Activated naive CD4-positive, alpha-beta T cell treated with anti-CD3 and anti-CD28 coated beads, Interleukin-2, amount 10 ng/mL, durations not matched to agents 7 days and 5 days (primary cell): ENCODE measurements at regions not wholly inside any gene's neighbourhood (a gene's known extent, or its start where the extent isn't known, plus 50 kb on each side); places are given as distances from the start of the nearest gene placed in this dataset.

Experiments used
- CTCF ChIA-PET: fragments of 350-600 bp; sonication (Branson Sonifier 250); formaldehyde crosslinking; loops from one replicate; lab custom pipeline; 2021; ENCODE audit warnings: antibody characterized with exemption; lab: Charles Lee
- DNase-seq: peaks from one replicate; pipeline ENCODE4 v3.0.0-alpha.2; 2020
- H3K27ac Mint-ChIP-seq: one replicate; pipeline ENCODE4 v1.8.0; 2021; ENCODE audit warnings: mild to moderate bottlenecking, moderate library complexity, mixed read lengths
- H3K27me3 Mint-ChIP-seq: one replicate; pipeline ENCODE4 v1.8.0; 2021; ENCODE audit warnings: mild to moderate bottlenecking, mixed read lengths
- H3K36me3 Mint-ChIP-seq: one replicate; pipeline ENCODE4 v1.8.0; 2021; ENCODE audit warnings: mixed read lengths
- H3K4me1 Mint-ChIP-seq: one replicate; pipeline ENCODE4 v1.8.0; 2021; ENCODE audit warnings: mixed read lengths
- H3K4me3 Mint-ChIP-seq: one replicate; pipeline ENCODE4 v1.8.0; 2021; ENCODE audit warnings: mild to moderate bottlenecking, moderate library complexity, mixed read lengths
- H3K9me3 Mint-ChIP-seq: one replicate; pipeline ENCODE4 v1.8.0; 2021; ENCODE audit warnings: mixed read lengths

DNA sequence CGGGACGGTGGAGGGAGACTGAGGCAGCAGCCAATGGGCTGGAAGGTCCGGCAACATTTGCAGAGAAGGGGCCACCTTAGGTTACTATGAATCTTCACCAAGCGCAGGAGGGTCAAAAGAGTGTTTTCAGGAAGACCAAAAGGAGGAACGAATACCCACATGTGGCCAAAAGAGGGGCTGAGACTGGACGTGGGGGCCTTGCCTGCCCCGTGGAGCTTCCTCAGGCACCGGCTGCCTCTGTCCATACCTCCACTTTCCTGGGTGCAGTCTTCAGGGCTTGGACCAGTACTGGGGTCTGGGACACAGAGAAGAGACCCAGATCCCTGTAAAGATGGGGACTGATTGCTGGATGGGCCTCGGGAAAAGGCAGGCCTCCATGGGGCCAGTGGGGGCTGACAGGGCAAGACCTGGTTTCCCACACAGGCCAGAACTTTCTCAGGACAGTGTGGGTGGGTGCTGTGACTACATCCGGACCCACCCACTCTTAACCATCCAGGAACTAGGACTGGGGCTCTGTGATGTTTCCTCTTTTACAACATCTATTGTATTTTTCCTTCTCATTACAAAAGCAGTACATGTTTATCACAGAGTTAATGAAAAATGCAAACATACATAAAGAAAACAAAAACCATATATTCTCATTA lies 294.7 kb downstream of the ZSWIM6 start:
- no peak overlapping the region for H3K27ac Mint-ChIP-seq
- no peaks in the 10 kb centered on the region for H3K36me3 Mint-ChIP-seq
- H3K4me1 Mint-ChIP-seq = peaks cover 11% of the 10 kb centered on the region

DNA sequence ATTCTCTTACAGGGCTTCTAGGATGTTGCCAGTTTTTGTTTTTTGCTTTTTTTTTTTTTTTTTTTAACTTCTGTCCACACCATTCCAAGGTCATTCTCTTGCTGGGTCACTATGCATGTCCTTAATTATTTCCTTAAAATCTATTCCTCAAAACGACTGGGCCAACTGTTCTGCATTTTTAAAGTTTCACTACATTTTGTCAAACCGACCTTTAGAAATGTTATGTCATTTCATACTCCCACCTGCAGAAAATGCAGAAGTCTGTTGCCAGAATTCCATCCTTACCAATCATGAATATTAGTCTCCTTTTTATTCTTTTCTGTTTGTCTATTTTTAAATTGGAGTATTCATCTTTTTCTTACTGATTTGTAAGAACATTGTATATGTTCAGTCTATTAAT lies 295.5 kb downstream of the ZSWIM6 start:
- H3K36me3 Mint-ChIP-seq = no peaks in the 10 kb centered on the region
- H3K27me3 Mint-ChIP-seq = peaks cover 60% of the 10 kb centered on the region
- no peak for DNase-seq
- CTCF ChIA-PET = no interaction called here
- peaks cover 11% of the 10 kb centered on the region for H3K4me1 Mint-ChIP-seq
- H3K27ac Mint-ChIP-seq = no peak overlapping the region
- no peak overlapping the region for H3K4me3 Mint-ChIP-seq
- H3K9me3 Mint-ChIP-seq = no peaks in the 10 kb centered on the region

More for the DNA sequence above, 294.7 kb downstream of the ZSWIM6 start:
- H3K9me3 Mint-ChIP-seq = no peaks in the 10 kb centered on the region
- peak overlapping the region; percentile 21 for H3K4me3 Mint-ChIP-seq
- H3K27me3 Mint-ChIP-seq = peaks cover 67% of the 10 kb centered on the region
- CTCF ChIA-PET = interaction anchor here (0.6 kb wide), 1 partner anchor 267 kb away, joined by 3 read pairs; no protein-coding TSS in a partner anchor
- DNase-seq = no peak

DNA sequence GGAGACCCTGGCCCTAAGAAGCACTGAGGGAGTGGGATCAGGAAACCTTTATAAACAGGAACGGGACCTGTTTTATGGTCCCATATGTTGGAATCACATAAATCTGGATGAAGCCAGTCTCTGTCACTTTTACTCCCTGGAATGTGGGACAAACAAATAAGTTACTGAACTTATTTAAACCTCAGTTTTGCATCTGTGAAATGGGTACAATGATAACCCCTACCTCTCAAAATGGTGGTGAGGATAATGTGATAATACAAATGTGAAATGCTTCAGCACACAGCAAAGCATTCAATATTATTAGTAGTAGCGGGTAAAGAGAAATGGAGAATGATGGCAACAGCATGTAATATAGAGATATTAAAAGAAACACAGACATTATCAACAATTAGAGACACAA lies 298.9 kb downstream of the ZSWIM6 start:
- Mint-ChIP-seq H3K27ac (no peak overlapping the region), H3K9me3 (no peaks in the 10 kb centered on the region), H3K4me1 (peaks cover 7% of the 10 kb centered on the region), H3K36me3 (no peaks in the 10 kb centered on the region), H3K4me3 (no peak overlapping the region), H3K27me3 (peaks cover 40% of the 10 kb centered on the region)
- DNase-seq = no peak
- CTCF ChIA-PET = no interaction called here

DNA sequence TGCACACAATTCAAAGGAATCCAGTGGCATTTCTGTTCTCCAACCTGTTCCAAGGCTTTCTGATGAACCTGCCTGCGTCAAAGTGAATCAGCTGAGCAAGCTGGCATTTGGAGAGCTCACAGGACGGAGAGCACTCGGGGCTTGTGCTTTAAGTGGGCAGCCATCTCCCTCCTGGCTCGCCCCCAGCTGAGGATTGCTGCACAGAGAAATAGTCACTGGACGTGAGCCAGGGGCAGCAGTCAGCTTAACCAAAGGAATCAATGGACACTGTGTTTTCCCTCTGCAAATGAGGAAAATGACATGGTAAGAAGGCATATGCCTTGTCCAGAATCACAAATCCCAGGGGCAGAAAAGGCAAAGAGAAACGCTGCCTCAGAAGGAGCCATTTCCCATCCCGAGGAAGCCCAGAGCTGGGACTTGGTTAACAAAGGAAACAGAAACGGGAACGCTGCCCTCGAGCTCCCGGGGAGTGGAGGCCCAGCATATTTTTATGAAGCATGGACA lies 299.4 kb downstream of the ZSWIM6 start:
- Mint-ChIP-seq H3K4me1 (peaks cover 7% of the 10 kb centered on the region), H3K36me3 (no peaks in the 10 kb centered on the region), H3K4me3 (no peak overlapping the region), H3K27ac (no peak overlapping the region), H3K27me3 (peaks cover 37% of the 10 kb centered on the region), H3K9me3 (no peaks in the 10 kb centered on the region)
- CTCF ChIA-PET = no interaction called here
- DNase-seq = no peak

DNA sequence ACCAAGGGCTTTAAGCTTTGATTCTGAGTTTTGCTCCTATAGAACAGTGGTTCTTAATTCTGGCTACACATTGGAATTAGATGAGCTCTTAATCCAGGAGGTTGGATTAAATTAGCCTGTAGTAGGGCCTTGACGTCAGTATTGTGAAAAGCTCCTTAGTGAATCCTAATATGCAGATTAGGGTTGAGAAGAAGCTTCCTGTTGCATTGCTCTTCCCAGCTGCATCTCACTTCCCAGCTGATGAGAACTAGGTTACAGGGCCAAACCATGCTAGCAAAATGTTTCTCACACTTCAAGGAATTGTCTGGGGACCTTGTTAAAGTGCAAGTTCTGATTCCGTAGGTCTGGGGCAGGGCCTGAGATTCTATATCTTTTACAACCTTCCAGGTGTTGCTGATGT lies 300.0 kb downstream of the ZSWIM6 start:
- Mint-ChIP-seq H3K36me3 (no peaks in the 10 kb centered on the region), H3K27me3 (peaks cover 32% of the 10 kb centered on the region), H3K9me3 (no peaks in the 10 kb centered on the region), H3K27ac (no peak overlapping the region), H3K4me3 (no peak overlapping the region), H3K4me1 (peaks cover under 1% of the 10 kb centered on the region)
- CTCF ChIA-PET = no interaction called here
- DNase-seq = no peak

DNA sequence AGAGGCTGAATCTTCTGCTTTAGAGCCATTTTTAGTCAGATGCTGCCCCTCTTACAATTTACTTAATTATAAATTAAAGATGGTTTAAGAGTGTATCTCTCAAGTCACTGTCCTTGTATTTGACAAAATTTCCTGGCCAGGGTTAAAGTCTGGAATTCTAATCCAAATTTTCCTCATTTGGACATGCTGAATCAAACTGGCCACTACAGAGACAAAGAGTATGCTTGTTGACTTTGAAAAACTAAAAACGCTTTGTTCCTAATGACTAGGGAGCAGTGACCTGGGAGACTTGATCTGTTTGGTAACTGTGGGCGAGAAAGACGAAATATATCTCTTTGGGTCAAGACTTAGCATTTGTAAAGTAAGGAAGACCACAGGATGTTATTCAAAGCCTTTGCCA lies 303.2 kb downstream of the ZSWIM6 start:
- CTCF ChIA-PET = no interaction called here

DNA sequence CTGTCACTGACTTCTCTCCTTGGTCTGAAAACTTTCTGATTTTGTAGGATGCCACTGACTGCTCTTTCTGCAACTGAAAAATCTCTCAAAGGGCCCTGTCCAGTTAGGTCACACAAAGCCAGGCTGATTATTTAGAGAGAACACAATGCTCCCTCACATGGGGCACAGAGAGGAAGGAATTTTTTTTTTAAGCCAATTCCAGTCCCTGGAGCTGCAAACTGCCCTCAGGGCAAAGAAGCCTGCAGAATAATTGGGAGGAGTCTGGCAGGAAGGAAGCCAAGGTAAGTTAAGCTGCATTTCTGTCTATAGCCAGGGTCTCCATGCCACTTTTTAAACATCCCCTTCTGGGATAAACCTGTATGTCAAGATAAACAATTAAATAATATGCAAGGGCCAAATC lies 305.5 kb downstream of the ZSWIM6 start:
- no peaks in the 10 kb centered on the region for H3K4me1 Mint-ChIP-seq
- H3K36me3 Mint-ChIP-seq = no peaks in the 10 kb centered on the region
- CTCF ChIA-PET = interaction anchor here (0.6 kb wide), 1 partner anchor 143 kb away, joined by 3 read pairs; no protein-coding TSS in a partner anchor
- DNase-seq = no peak
- H3K27ac Mint-ChIP-seq = no peak overlapping the region
- no peaks in the 10 kb centered on the region for H3K9me3 Mint-ChIP-seq
- peaks cover 10% of the 10 kb centered on the region for H3K27me3 Mint-ChIP-seq
- H3K4me3 Mint-ChIP-seq = no peak overlapping the region

More for the DNA sequence above, 303.2 kb downstream of the ZSWIM6 start:
- no peaks in the 10 kb centered on the region for H3K9me3 Mint-ChIP-seq
- H3K4me3 Mint-ChIP-seq = no peak overlapping the region
- no peak for DNase-seq
- no peaks in the 10 kb centered on the region for H3K4me1 Mint-ChIP-seq
- H3K36me3 Mint-ChIP-seq = no peaks in the 10 kb centered on the region
- no peak overlapping the region for H3K27ac Mint-ChIP-seq
- peaks cover 7% of the 10 kb centered on the region for H3K27me3 Mint-ChIP-seq

DNA sequence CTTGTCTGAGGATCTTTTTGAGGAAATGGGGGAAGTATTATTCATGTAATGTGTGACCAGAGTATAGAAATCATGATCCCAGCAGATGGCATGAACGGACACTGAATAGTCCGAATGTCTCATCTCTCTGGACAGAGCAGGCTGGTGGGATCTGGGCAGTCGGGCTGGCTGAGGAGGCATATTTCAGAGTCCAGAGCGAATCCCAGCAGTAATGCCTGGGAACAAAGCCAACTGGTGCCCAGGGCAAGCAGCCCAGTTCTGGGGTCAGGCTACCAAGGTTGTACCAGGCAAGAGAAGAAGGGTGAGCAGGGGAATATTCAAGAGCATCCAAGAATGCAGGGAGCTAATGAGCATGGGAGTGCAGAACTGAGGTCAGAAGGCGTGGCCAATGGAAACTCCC lies 306.4 kb downstream of the ZSWIM6 start:
- Mint-ChIP-seq H3K27me3 (peaks cover 10% of the 10 kb centered on the region), H3K36me3 (no peaks in the 10 kb centered on the region), H3K27ac (no peak overlapping the region), H3K4me1 (no peaks in the 10 kb centered on the region), H3K9me3 (no peaks in the 10 kb centered on the region), H3K4me3 (no peak overlapping the region)
- no peak for DNase-seq
- CTCF ChIA-PET = interaction anchor here (1.0 kb wide), 1 partner anchor 19 kb away, joined by 3 read pairs; no protein-coding TSS in a partner anchor

DNA sequence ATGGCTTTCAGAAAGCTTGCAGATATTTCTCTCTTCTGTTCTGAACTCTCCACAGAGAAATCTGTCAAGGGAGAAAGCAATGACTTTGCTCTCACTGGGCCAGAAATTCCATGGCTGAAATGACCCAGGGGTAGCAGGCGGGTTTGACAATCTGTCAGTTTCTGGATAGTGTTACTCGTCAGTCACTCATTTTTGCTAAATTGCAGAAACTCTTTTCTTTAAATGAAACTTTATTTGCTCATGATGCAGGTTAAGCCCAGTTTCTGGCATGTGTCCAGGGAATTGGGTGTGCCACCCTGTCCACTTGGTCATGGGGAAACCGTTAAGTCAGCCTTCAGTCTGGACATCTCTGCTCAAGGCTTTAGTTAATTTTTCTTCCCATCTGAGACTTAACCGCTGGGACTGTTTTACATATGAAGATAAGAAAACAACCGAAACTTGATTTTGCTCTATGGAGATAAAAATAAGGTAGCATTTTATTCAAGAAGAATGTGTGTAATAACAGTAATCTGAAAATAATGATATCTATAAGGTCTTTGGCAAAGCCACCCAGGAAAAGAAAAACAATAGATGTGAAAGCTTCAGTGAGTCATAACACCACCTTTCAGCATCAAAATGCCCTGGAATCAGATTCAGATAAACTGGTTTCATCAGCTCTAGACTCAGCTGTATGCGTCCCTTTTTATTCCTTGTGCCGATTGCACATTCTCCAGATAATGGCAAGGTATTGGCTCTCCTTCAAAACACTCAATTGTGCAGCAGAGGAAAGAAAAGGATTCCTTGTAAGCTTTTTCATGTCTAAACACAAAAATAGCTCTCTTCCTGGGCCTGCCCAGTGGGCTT lies 308.3 kb downstream of the ZSWIM6 start:
- H3K4me3 Mint-ChIP-seq = no peak overlapping the region
- no peaks in the 10 kb centered on the region for H3K9me3 Mint-ChIP-seq
- CTCF ChIA-PET = interaction anchor here (0.9 kb wide), 1 partner anchor 16 kb away, joined by 3 read pairs; no protein-coding TSS in a partner anchor

DNA sequence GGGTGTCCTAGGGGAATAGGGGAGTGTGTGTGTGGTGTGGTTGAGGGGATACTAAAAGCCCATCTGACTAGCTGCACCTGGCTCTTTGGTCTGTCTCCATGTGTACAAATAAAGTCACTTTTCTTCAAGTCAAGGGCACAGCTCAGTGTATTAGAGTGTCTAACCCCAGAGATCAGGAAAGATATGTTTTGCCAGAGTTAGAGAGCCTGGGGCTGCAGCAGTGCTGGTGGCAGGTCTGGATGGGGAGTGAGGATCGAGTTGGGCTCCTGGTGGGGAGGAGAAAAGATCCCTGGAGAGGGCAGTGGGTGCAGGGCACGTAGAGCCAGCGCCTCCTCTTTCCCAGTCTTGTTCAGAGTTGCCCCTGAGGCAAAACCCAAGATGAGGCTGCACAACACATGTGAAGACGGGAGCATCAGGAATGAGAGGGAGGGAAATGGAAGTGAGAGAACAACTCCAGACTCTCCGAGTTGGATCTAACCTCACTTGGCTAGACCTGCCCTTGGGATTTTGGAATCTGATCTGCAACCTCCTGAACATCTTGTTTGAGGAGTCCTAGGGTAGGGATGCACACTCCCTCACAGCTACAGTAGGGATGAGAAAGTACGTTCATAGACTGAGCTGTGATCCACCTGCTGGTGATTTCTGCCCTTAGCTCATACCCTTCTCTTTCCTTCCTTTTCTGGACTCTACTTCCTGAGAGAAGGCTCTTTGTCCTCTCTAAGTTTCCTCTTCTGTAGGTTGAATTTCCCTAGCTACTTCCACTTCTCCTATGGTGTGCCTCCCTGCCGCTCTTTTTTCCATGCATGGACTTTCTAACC lies 309.9 kb downstream of the ZSWIM6 start:
- CTCF ChIA-PET = no interaction called here
- no peak overlapping the region for H3K27ac Mint-ChIP-seq
- no peak for DNase-seq

More for the DNA sequence above, 308.3 kb downstream of the ZSWIM6 start:
- peaks cover 7% of the 10 kb centered on the region for H3K27me3 Mint-ChIP-seq
- no peaks in the 10 kb centered on the region for H3K36me3 Mint-ChIP-seq
- H3K27ac Mint-ChIP-seq = no peak overlapping the region
- no peaks in the 10 kb centered on the region for H3K4me1 Mint-ChIP-seq
- DNase-seq = no peak

DNA sequence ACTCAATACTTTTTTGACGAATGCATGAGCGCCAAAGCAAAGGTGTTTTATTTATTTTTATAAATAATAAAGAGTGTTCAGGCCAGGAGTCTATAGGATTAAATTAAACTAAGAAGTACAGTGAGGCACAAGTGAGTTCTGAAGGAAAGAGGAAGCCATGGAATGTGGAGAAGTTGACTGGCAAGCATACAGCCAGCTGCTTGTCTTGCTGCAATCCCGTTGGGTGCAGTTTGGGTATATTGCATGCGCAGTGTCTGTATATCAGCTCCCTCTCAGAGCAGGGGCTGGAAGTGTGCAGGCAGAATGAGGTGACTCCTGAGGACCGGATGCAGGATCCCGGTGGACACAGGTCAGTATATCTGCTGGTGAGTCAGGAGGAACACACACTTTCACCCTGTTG lies 315.6 kb downstream of the ZSWIM6 start:
- H3K36me3 Mint-ChIP-seq = no peaks in the 10 kb centered on the region
- H3K4me3 Mint-ChIP-seq = no peak overlapping the region
- no peaks in the 10 kb centered on the region for H3K9me3 Mint-ChIP-seq
- CTCF ChIA-PET = interaction anchor here (1.2 kb wide), 1 partner anchor 10 kb away, joined by 7 read pairs; no protein-coding TSS in a partner anchor
- H3K4me1 Mint-ChIP-seq = no peaks in the 10 kb centered on the region
- no peak for DNase-seq
- peaks cover 3% of the 10 kb centered on the region for H3K27me3 Mint-ChIP-seq
- no peak overlapping the region for H3K27ac Mint-ChIP-seq

More for the DNA sequence above, 309.9 kb downstream of the ZSWIM6 start:
- no peaks in the 10 kb centered on the region for H3K36me3 Mint-ChIP-seq
- H3K9me3 Mint-ChIP-seq = no peaks in the 10 kb centered on the region
- no peaks in the 10 kb centered on the region for H3K4me1 Mint-ChIP-seq
- H3K27me3 Mint-ChIP-seq = peaks cover 3% of the 10 kb centered on the region
- H3K4me3 Mint-ChIP-seq = no peak overlapping the region

DNA sequence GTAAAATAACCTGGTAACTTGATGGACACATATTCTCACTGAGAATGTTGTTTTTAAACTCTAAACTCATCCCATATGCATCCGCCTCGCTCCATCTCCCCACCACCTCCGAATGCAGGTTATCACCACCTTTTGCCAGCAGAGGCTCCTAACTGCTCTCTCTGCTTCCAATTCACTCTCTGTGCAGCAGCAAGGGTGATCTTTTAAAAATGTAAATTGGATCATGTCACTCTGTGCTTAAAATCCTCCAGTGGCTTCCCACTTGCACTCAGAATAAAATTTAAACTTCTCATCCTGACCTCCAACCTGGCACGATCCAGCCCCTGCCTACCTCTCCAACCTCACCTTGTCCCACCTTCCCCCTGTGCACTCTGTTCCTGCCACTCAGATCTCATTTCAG lies 317.2 kb downstream of the ZSWIM6 start:
- Mint-ChIP-seq H3K27me3 (peaks cover 3% of the 10 kb centered on the region), H3K36me3 (no peaks in the 10 kb centered on the region), H3K9me3 (no peaks in the 10 kb centered on the region), H3K4me3 (no peak overlapping the region), H3K27ac (no peak overlapping the region), H3K4me1 (no peaks in the 10 kb centered on the region)
- CTCF ChIA-PET = interaction anchor here (1.9 kb wide), 1 partner anchor 9 kb away, joined by 7 read pairs; no protein-coding TSS in a partner anchor
- no peak for DNase-seq

DNA sequence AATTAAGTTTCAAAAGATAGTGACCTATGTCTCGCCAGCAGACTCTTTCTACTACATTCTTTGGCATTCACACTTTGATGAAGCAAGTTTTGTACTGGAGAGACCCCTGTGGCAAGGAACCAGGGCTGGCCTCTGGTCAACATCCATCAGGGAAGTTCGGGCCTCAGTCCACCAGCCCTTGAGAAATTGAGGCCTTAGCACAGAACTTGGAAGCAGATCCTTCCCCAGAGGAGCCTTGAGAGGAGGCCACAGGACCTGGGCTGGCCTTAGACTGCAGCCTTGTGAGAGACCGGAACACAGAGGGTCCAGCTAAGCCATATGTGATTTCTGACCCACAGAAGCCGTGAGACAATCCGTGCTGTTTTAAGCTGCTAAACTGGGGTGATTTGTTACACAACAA lies 317.9 kb downstream of the ZSWIM6 start:
- H3K27me3 Mint-ChIP-seq = peaks cover 3% of the 10 kb centered on the region
- no peak overlapping the region for H3K4me3 Mint-ChIP-seq
- H3K27ac Mint-ChIP-seq = no peak overlapping the region
- DNase-seq = no peak
- no peaks in the 10 kb centered on the region for H3K36me3 Mint-ChIP-seq
- CTCF ChIA-PET = interaction anchor here (1.9 kb wide), 1 partner anchor 8 kb away, joined by 7 read pairs; no protein-coding TSS in a partner anchor
- no peaks in the 10 kb centered on the region for H3K4me1 Mint-ChIP-seq
- H3K9me3 Mint-ChIP-seq = no peaks in the 10 kb centered on the region

DNA sequence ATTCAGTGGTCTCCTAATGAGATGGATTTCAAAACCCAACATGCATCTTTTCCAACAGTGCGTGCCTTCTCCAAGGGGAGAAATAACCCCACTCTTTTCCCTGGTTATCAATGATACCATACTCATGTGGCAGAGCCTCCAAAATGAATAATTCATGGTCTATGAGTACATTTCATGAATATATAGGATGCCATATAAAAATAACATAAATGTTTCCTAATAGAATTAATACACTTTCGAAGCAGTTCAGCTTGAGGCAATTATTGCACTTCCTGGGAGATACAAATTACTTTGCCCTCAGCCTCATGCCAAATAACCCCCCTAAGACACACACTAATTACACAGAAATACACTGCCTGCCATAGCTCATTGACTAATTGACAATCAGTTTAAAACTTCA lies 318.6 kb downstream of the ZSWIM6 start:
- Mint-ChIP-seq H3K4me1 (no peaks in the 10 kb centered on the region), H3K9me3 (no peaks in the 10 kb centered on the region), H3K27ac (no peak overlapping the region), H3K4me3 (no peak overlapping the region), H3K36me3 (no peaks in the 10 kb centered on the region), H3K27me3 (peaks cover 8% of the 10 kb centered on the region)
- CTCF ChIA-PET = no interaction called here
- DNase-seq = no peak
